Progenitor cell of endocrine pancreas (in vitro differentiated cells): ENCODE measurements at regions not wholly inside any gene's neighbourhood (a gene's known extent, or its start where the extent isn't known, plus 50 kb on each side); places are given as distances from the start of the nearest gene placed in this dataset.
A peak's percentile ranks its signal among the peaks of the same experiment; 100 is the strongest.

ENCODE experiments used
- DNase-seq: peaks from one replicate; pipeline ENCODE4 v3.0.0; 2021; ENCODE audit warnings: low spot score; ENCODE audit not compliant: unreplicated experiment
- H3K27ac Mint-ChIP-seq: 2 replicates; pipeline ENCODE4 v1.8.0; 2021; ENCODE audit warnings: mild to moderate bottlenecking, moderate library complexity, mixed read lengths
- H3K27me3 Mint-ChIP-seq: 2 replicates; pipeline ENCODE4 v1.8.0; 2021; ENCODE audit warnings: mixed read lengths
- H3K36me3 Mint-ChIP-seq: 2 replicates; pipeline ENCODE4 v1.8.0; 2022; ENCODE audit warnings: mixed read lengths; ENCODE audit not compliant: insufficient read depth
- H3K4me1 Mint-ChIP-seq: 2 replicates; pipeline ENCODE4 v1.8.0; 2021; ENCODE audit warnings: low read depth, mixed read lengths
- H3K4me3 Mint-ChIP-seq: 2 replicates; pipeline ENCODE4 v1.8.0; 2021; ENCODE audit warnings: low read depth, mild to moderate bottlenecking, moderate library complexity, mixed read lengths
- H3K9me3 Mint-ChIP-seq: 2 replicates; pipeline ENCODE4 v1.8.0; 2021; ENCODE audit warnings: low read depth, mixed read lengths
- TF ChIP-seq, protein P1 (sequence below): fragments of 200-600 bp; sonication (generic); IDR thresholded peaks from one replicate; pipeline ENCODE4 v1.5.0; 2021; ENCODE audit warnings: antibody characterized with exemption, mild to moderate bottlenecking; ENCODE audit not compliant: unreplicated experiment

DNA sequence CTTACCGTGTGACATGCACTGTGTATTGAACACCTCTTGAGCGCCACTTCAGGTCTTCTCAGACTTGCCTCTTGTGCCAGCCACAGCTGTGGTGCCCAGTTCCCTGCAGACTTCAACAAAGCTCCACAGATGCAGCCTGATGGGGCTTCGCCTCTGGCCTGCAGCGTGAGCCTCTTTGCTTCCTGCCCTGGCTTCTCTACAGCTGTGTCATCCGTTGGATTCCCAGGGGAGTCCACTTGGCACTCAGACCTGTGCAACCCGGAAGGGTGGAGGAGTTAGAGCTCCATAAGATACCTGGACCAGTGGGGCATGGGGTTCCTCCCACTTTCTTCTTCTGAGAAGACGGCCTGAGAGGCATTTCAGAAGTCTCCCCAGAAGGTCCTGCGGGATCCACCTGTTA lies 57.7 kb upstream of the BNIP2 start:
- Mint-ChIP-seq H3K4me1 (peaks cover 2% of the 10 kb centered on the region), H3K4me3 (no peak overlapping the region), H3K27me3 (peaks cover 11% of the 10 kb centered on the region)

DNA sequence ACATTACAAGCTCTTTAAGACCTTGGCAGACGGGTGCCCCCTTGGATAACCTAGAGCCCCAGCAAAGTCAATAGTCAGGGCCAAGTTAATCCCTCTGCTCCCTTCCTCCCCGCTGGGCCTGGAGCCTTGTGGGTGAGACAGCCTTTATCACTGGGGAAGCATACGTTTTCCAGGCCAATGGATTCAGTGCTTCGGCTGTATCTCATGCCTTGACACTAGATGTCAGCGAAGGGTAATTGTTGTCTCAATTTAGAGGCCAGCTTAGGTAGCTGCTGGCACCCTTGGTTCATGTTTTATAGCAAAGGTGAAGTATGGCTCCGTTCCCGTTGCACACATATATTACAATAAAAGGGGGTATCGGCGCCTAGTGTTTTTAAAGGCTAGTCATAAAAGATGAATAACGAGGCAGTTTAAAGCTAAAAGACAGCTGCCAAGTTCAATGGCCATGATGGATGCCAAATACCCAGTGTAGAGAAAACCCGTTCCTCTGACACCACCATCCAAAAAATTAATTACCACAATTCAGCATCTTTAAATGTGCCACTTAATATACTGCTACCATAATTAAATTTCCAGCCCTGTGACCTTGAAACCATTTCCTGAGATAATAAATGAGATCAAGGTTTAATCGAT lies 52.3 kb upstream of the BNIP2 start:
- no peak for DNase-seq
- H3K36me3 Mint-ChIP-seq, result no peaks in the 10 kb centered on the region
- H3K9me3 Mint-ChIP-seq, result peaks cover 8% of the 10 kb centered on the region
- peak overlapping the region; percentile 82 for H3K27ac Mint-ChIP-seq
- H3K27me3 Mint-ChIP-seq, result peaks cover 8% of the 10 kb centered on the region
- TF ChIP-seq, protein P1, sequence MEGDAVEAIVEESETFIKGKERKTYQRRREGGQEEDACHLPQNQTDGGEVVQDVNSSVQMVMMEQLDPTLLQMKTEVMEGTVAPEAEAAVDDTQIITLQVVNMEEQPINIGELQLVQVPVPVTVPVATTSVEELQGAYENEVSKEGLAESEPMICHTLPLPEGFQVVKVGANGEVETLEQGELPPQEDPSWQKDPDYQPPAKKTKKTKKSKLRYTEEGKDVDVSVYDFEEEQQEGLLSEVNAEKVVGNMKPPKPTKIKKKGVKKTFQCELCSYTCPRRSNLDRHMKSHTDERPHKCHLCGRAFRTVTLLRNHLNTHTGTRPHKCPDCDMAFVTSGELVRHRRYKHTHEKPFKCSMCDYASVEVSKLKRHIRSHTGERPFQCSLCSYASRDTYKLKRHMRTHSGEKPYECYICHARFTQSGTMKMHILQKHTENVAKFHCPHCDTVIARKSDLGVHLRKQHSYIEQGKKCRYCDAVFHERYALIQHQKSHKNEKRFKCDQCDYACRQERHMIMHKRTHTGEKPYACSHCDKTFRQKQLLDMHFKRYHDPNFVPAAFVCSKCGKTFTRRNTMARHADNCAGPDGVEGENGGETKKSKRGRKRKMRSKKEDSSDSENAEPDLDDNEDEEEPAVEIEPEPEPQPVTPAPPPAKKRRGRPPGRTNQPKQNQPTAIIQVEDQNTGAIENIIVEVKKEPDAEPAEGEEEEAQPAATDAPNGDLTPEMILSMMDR, result no peak
- H3K4me3 Mint-ChIP-seq, result no peak overlapping the region
- peaks cover 9% of the 10 kb centered on the region for H3K4me1 Mint-ChIP-seq

More for the DNA sequence above, 57.7 kb upstream of the BNIP2 start:
- Mint-ChIP-seq H3K27ac (no peak overlapping the region), H3K9me3 (peaks cover 8% of the 10 kb centered on the region), H3K36me3 (no peaks in the 10 kb centered on the region)
- TF ChIP-seq, protein P1, result no peak
- DNase-seq, result no peak

DNA sequence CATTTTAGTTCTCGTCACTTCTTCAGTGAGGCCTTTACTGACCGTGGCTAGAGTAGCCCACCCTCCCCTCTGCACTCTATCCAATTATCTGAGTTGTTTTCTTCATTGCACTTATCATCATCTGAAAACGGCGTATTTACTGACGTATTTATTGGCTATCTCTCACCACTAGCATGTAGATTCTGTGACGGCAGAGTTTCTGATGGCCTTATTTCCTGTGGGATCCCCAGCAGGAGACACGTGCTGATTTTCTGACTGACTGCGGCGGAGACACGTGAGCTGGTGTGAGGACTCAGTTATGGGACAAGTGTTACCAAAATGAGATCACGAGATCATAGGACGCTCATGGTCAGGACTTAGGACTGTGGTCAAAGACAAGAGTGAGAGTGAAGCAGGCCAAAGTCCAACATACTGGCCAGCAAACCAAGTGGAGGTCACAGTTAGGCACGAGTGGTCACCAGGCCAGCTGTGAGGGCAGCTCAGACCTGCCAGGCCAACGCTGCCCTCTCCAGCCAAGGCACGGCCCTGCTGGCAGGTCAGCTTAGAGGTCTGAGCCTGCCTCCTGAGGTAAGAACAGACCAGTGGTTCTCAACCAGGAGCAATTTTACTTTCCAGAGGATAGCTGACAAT lies 50.6 kb upstream of the BNIP2 start:
- TF ChIP-seq, protein P1, result no peak
- no peak overlapping the region for H3K27ac Mint-ChIP-seq

More for the DNA sequence above, 50.6 kb upstream of the BNIP2 start:
- H3K36me3 Mint-ChIP-seq, result no peaks in the 10 kb centered on the region
- H3K4me3 Mint-ChIP-seq, result no peak overlapping the region
- peaks cover 9% of the 10 kb centered on the region for H3K4me1 Mint-ChIP-seq
- no peak for DNase-seq
- peaks cover 8% of the 10 kb centered on the region for H3K9me3 Mint-ChIP-seq
- H3K27me3 Mint-ChIP-seq, result peaks cover 8% of the 10 kb centered on the region
